ENCODE measurements at regions not wholly inside any gene's neighbourhood (a gene's known extent, or its start where the extent isn't known, plus 50 kb on each side); places are given as distances from the start of the nearest gene placed in this dataset.

DNA sequence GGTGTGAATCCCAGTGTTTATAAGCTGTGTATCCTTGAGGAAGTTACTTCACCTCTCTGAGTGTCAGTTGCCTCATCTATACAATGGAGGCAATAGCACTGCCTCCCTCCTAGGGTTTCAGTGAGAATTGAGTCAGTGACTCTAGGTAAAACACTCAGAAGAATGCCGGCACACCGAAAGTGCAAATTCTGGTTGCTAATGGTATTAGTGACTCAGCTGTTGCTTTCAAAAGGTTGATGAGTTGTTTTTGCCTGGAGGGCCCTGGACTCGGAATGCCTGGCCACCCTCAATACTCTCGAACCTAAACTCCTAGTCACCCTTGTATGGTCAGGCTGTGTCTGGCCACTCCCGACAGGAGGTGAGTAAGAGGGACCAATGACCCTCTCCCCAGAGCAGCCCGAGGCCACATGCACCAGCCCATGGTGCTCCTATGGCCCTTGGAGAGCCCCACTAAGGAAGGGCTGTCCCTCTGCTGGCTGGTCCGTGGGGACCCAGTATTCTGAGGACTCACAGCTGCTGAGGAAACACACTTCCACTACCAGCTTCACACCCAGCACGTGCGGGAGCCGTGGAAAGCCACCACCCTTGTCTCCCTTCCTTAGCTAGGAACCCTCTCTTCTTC, 60.2 kb downstream of the CALML3 start:
- TF ChIP-seq, protein P1, sequence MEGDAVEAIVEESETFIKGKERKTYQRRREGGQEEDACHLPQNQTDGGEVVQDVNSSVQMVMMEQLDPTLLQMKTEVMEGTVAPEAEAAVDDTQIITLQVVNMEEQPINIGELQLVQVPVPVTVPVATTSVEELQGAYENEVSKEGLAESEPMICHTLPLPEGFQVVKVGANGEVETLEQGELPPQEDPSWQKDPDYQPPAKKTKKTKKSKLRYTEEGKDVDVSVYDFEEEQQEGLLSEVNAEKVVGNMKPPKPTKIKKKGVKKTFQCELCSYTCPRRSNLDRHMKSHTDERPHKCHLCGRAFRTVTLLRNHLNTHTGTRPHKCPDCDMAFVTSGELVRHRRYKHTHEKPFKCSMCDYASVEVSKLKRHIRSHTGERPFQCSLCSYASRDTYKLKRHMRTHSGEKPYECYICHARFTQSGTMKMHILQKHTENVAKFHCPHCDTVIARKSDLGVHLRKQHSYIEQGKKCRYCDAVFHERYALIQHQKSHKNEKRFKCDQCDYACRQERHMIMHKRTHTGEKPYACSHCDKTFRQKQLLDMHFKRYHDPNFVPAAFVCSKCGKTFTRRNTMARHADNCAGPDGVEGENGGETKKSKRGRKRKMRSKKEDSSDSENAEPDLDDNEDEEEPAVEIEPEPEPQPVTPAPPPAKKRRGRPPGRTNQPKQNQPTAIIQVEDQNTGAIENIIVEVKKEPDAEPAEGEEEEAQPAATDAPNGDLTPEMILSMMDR (IDR thresholded peaks at IDR 0.05; ENCODE audit: insufficient read depth, low read length, severe bottlenecking) = peak; percentile 21
- Histone ChIP-seq H3K36me3 (ENCODE audit: control insufficient read depth, insufficient read depth, low read length) (no peaks in the 10 kb centered on the region), H3K4me3 (ENCODE audit: low read depth, low read length) (no peak overlapping the region), H3K27me3 (ENCODE audit: control insufficient read depth, insufficient read depth, low read length) (no peaks in the 10 kb centered on the region)
- FAIRE-seq = peak; percentile 98
- peak; percentile 100 for DNase-seq (ENCODE audit: low read depth)

DNA sequence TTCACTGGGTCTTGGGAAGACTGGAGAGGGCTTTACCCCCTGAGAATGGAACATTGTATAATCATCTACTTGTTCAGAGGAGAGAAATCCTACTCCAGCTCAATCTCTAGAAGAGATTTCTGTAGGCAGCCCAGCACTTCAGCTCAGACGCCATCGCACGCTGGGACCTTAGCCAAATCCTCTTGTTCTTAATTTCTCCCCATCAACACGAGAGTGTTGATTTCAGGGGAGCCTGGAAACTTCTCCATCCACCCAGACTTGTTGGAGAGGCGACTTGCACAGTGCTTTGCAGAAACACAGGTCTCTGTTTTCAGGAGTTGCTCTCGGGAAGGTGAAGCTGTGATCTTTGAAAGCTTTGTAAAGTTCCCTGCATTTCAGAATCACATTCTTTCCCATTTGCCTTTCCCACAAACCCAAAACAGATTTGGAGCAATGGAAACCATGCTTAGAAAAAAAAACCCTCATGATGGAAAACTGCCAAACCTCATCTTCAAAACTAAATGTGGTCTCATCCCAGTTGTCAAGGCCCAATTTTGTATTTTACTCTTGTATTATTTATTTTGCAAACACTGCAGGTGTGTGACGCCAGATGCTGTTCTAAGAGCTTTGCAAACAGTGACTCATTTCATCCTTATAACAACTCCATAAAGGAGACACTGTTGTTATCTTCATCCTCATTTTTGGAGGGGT, 60.9 kb downstream of the CALML3 start:
- TF ChIP-seq, protein P1 (IDR thresholded peaks at IDR 0.05; ENCODE audit: insufficient read depth, low read length, severe bottlenecking) = no peak
- Histone ChIP-seq H3K27me3 (ENCODE audit: control insufficient read depth, insufficient read depth, low read length) (no peaks in the 10 kb centered on the region), H3K4me3 (ENCODE audit: low read depth, low read length) (no peak overlapping the region), H3K36me3 (ENCODE audit: control insufficient read depth, insufficient read depth, low read length) (no peaks in the 10 kb centered on the region)
- FAIRE-seq (peak; percentile 18), DNase-seq (ENCODE audit: low read depth) (peak; percentile 76)

DNA sequence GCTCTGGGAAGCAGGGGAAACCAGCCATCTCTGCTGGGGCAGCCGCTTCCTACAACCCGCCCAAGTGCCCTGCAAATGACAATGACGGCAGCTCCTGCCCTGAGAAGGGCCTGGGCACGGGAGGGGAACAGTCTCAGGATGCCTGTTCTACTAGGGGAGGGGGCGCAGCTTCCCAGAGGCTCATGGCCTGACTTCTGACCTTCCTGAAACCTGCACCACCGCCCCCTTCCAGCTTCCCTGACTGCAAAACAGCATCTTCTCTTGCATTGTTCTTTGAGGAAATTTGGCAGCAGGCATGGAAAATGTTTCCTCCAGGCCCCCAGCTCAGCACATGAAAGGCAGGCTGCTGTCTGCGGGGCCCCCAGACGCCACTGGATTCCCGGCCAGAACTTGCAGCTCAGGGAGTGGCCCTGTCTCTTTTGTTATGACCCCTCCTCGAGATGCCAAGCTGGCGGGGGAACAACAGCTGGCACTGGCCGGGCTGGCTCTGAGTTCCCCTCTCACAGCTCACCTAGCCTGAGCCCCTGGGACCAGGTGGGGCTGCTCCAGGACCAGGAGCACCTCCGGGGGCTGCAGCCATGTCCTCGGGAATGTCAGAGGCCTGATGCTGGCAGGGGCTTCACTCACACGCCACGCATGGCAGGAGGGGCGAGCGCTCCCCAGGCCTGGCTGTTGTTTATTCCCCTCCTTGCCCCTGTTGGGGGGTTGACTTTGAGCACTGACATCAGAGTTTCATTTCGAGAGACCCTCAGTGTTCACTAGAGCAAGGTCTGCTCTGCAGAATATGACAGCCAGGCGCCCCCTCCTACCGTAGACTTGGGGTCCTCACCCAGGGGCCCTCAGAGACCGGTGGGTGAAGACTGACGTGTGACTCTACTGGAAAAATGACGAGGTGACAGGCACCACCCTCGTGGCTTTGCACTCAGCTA, 62.7 kb downstream of the CALML3 start:
- no peak for FAIRE-seq

DNA sequence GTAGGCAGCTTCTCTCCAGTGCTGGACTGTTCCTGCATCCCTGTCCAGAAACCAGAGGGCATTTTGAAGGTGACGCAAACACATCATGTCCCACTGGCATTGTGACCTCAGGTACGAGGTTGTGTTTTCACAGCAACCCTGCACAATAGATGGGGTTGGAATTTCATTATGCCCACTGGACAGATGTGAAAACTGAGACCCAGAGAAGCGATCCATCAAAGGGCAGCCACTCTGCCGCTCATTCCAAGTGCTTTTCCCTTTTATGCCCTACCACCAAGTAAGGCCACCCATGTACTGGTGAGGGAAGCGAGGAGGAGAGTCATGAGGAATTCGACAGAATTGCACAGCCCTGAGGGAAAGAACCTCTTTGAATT, 63.3 kb downstream of the CALML3 start:
- TF ChIP-seq, protein P1 (IDR thresholded peaks at IDR 0.05; ENCODE audit: insufficient read depth, low read length, severe bottlenecking) = no peak
- no peaks in the 10 kb centered on the region for H3K36me3 ChIP-seq (ENCODE audit: control insufficient read depth, insufficient read depth, low read length)
- FAIRE-seq (no peak), DNase-seq (ENCODE audit: low read depth) (no peak)
- H3K27me3 ChIP-seq (ENCODE audit: control insufficient read depth, insufficient read depth, low read length) = no peaks in the 10 kb centered on the region
- no peak overlapping the region for H3K4me3 ChIP-seq (ENCODE audit: low read depth, low read length)

More for the DNA sequence above, 62.7 kb downstream of the CALML3 start:
- no peak for DNase-seq (ENCODE audit: low read depth)
- no peaks in the 10 kb centered on the region for H3K27me3 ChIP-seq (ENCODE audit: control insufficient read depth, insufficient read depth, low read length)
- H3K4me3 ChIP-seq (ENCODE audit: low read depth, low read length) = no peak overlapping the region
- TF ChIP-seq, protein P1 (IDR thresholded peaks at IDR 0.05; ENCODE audit: insufficient read depth, low read length, severe bottlenecking) = no peak
- no peaks in the 10 kb centered on the region for H3K36me3 ChIP-seq (ENCODE audit: control insufficient read depth, insufficient read depth, low read length)

DNA sequence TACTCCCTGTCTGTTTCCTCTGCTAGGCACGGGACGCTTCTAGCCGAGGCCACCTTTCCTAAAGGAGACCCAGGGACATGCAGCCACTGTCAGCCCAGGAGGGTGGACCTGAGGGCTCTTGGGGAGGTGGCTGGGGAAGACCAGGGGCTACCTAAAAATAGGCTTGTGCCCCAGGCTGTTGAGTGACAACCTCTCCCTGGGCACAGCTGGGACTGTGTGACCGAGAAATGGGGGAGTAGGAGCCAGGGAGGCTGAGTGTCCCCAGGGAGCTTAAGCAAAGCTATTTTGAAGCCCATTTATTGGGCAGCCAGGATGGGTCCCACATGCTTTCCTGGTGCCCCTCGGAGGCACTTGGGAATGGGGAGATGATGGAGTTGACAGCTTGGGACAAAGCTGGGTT, 63.8 kb downstream of the CALML3 start:
- Histone ChIP-seq H3K36me3 (ENCODE audit: control insufficient read depth, insufficient read depth, low read length) (no peaks in the 10 kb centered on the region), H3K27me3 (ENCODE audit: control insufficient read depth, insufficient read depth, low read length) (no peaks in the 10 kb centered on the region), H3K4me3 (ENCODE audit: low read depth, low read length) (no peak overlapping the region)
- FAIRE-seq (no peak), DNase-seq (ENCODE audit: low read depth) (no peak)
- TF ChIP-seq, protein P1 (IDR thresholded peaks at IDR 0.05; ENCODE audit: insufficient read depth, low read length, severe bottlenecking) = no peak
